IMR-90 (cell line): ENCODE measurements at regions not wholly inside any gene's neighbourhood (a gene's known extent, or its start where the extent isn't known, plus 50 kb on each side); places are given as distances from the start of the nearest gene placed in this dataset.

Experiments used
- ATAC-seq: fragments of 200-7000 bp; cut with Tn5 transposase; 2 replicates; pipeline ENCODE4 v1.9.1; 2020; ENCODE audit warnings: low read depth, mild to moderate bottlenecking, moderate library complexity
- BruUV-seq: library from RNA; stranded (reverse); fragments of 400-500 nt; replicated peaks from 2 replicates; lab custom pipeline; 2021; lab: Mats Ljungman, UMichigan
- CTCF ChIA-PET: fragments of 300-600 bp; formaldehyde crosslinking; extraction: SDS; loops from one replicate; lab custom pipeline; 2021; ENCODE audit warnings: antibody characterized with exemption; lab: Yijun Ruan, JAX
- POLR2A ChIA-PET: fragments of 300-600 bp; sonication (Branson Sonifier 250); formaldehyde crosslinking; loops from one replicate; lab custom pipeline; 2022; ENCODE audit warnings: antibody characterized with exemption; ENCODE audit not compliant: unreplicated experiment; lab: Charles Lee
- DNase-seq: peaks from one replicate; pipeline ENCODE4 v3.0.0; 2013
- H2AFZ ChIP-seq: replicated peaks from 2 replicates; pipeline ENCODE3; 2013; ENCODE audit warnings: low read length, mild to moderate bottlenecking; ENCODE audit not compliant: poor library complexity
- H2AK5ac ChIP-seq: 2 replicates; pipeline ENCODE4 v1.6.1; 2013; ENCODE audit warnings: low read depth, low read length, inconsistent platforms
- H2AK9ac ChIP-seq: replicated peaks from 2 replicates; pipeline ENCODE3; 2013; ENCODE audit warnings: mild to moderate bottlenecking, low read depth, low read length, moderate library complexity; ENCODE audit not compliant: poor library complexity
- H2BK120ac ChIP-seq: 2 replicates; pipeline ENCODE4 v1.6.1; 2013; ENCODE audit warnings: low read depth, low read length, inconsistent platforms
- H2BK15ac ChIP-seq: 3 replicates; pipeline ENCODE4 v1.6.1; 2013; ENCODE audit warnings: low read depth, low read length, inconsistent platforms
- H2BK20ac ChIP-seq: 2 replicates; pipeline ENCODE4 v1.6.1; 2013; ENCODE audit warnings: low read depth, mild to moderate bottlenecking, inconsistent platforms, low read length, moderate library complexity
- H2BK5ac ChIP-seq: 2 replicates; pipeline ENCODE4 v1.6.1; 2013; ENCODE audit warnings: mild to moderate bottlenecking, low read depth, low read length, inconsistent platforms; ENCODE audit not compliant: poor library complexity, severe bottlenecking
- H3K14ac ChIP-seq: replicated peaks from 2 replicates; pipeline ENCODE4 v1.6.1; 2013; ENCODE audit warnings: low read depth, low read length, inconsistent platforms
- H3K18ac ChIP-seq: 2 replicates; pipeline ENCODE4 v1.6.1; 2013; ENCODE audit warnings: low read depth, low read length, control low read depth
- H3K23ac ChIP-seq: 2 replicates; pipeline ENCODE4 v1.6.1; 2013; ENCODE audit warnings: low read depth, low read length, inconsistent platforms
- H3K27ac ChIP-seq: 2 replicates; pipeline ENCODE4 v1.5.1; 2013; ENCODE audit warnings: mild to moderate bottlenecking, control low read depth, low read length; ENCODE audit not compliant: insufficient read depth
- H3K27me3 ChIP-seq: 2 replicates; pipeline ENCODE4 v1.6.1; 2013; ENCODE audit warnings: low read length; ENCODE audit not compliant: control insufficient read depth, insufficient read depth
- H3K36me3 ChIP-seq: 2 replicates; pipeline ENCODE4 v1.6.1; 2013; ENCODE audit warnings: low read length, mixed read lengths; ENCODE audit not compliant: control insufficient read depth, insufficient read depth
- H3K4ac ChIP-seq: 2 replicates; pipeline ENCODE4 v1.6.1; 2013; ENCODE audit warnings: low read depth, low read length, inconsistent platforms
- H3K4me1 ChIP-seq: 2 replicates; pipeline ENCODE4 v1.6.1; 2013; ENCODE audit warnings: low read length, mixed read lengths; ENCODE audit not compliant: control insufficient read depth, insufficient read depth
- H3K4me2 ChIP-seq: 2 replicates; pipeline ENCODE4 v1.6.1; 2013; ENCODE audit warnings: low read depth, mild to moderate bottlenecking, control low read depth, low read length, moderate library complexity
- H3K4me3 ChIP-seq: 2 replicates; pipeline ENCODE4 v1.5.1; 2013; ENCODE audit warnings: low read depth, mild to moderate bottlenecking, control low read depth, low read length, moderate library complexity; ENCODE audit not compliant: insufficient read depth
- H3K56ac ChIP-seq: 2 replicates; pipeline ENCODE4 v1.6.1; 2013; ENCODE audit warnings: low read length, inconsistent platforms; ENCODE audit not compliant: insufficient read depth; ENCODE audit errors: extremely low read depth
- H3K79me1 ChIP-seq, 2 experiments: 2 replicates each; pipeline ENCODE4 v1.6.1; 2013; ENCODE audit warnings: low read length in 2 of 2, inconsistent platforms in 1 of 2, low read depth in 1 of 2
- H3K9ac ChIP-seq: 2 replicates; pipeline ENCODE4 v1.6.1; 2013; ENCODE audit warnings: low read depth, low read length, control low read depth
- H3K9me1 ChIP-seq: 2 replicates; pipeline ENCODE4 v1.6.1; 2013; ENCODE audit warnings: low read length, inconsistent platforms; ENCODE audit not compliant: insufficient read depth
- H3K9me3 ChIP-seq: 2 replicates; pipeline ENCODE4 v1.6.1; 2013; ENCODE audit warnings: low read length; ENCODE audit not compliant: control insufficient read depth, insufficient read depth
- H4K20me1 ChIP-seq: 2 replicates; pipeline ENCODE4 v1.6.1; 2013; ENCODE audit warnings: low read length, inconsistent platforms; ENCODE audit not compliant: insufficient read depth
- H4K5ac ChIP-seq: 2 replicates; pipeline ENCODE4 v1.6.1; 2013; ENCODE audit warnings: mild to moderate bottlenecking, low read depth, low read length, control low read depth
- H4K8ac ChIP-seq, 2 experiments: 2 replicates each; pipeline ENCODE4 v1.6.1; 2013; ENCODE audit warnings: low read depth in 2 of 2, low read length in 2 of 2, control low read depth in 1 of 2, inconsistent platforms in 1 of 2
- H4K91ac ChIP-seq: 2 replicates; pipeline ENCODE4 v1.6.1; 2013; ENCODE audit warnings: low read depth, low read length, inconsistent platforms; ENCODE audit not compliant: insufficient read depth
- CEBPB ChIP-seq: IDR thresholded peaks from 2 replicates; pipeline ENCODE4 v1.6.1; 2012; ENCODE audit warnings: low read depth, low read length, improper control_type of control experiment
- CHD1 ChIP-seq: IDR thresholded peaks from 2 replicates; pipeline ENCODE4 v1.6.1; 2012; ENCODE audit warnings: low read depth, low read length, improper control_type of control experiment
- FOS ChIP-seq: fragments of 150-350 bp; IDR thresholded peaks from 2 replicates; pipeline ENCODE4 v1.6.1; 2016; ENCODE audit warnings: low read depth, low read length
- MXI1 ChIP-seq: IDR thresholded peaks from 2 replicates; pipeline ENCODE4 v1.6.1; 2012; ENCODE audit warnings: low read depth, mild to moderate bottlenecking, low read length, moderate library complexity, borderline replicate concordance
- WGBS, 2 experiments: methylation state at CpG; one replicate each; pipeline versions ENCODE4 v1.1.5 to v1.1.7; 2013; ENCODE audit warnings: missing lambda C conversion rate in 2 of 2; ENCODE audit not compliant: insufficient read length in 1 of 2; ENCODE audit errors: extremely low coverage in 2 of 2; 5-methylcytosine and 5-hydroxymethylcytosine counted together
- dilution Hi-C: fragments of 300-500 bp; cut with HindIII; formaldehyde crosslinking; loops from one replicate; pipeline ENCODE4 v1.14.3; 2018; ENCODE audit warnings: low sequenced_read_pairs; ENCODE audit not compliant: unreplicated experiment
- in situ Hi-C: fragments of 300-500 bp; cut with MboI; formaldehyde crosslinking; loops from 3 replicates; pipeline ENCODE4 v1.14.3; 2019; ENCODE audit warnings: low sequenced_read_pairs, inconsistent platforms, mixed read lengths
- intact Hi-C: fragments of 100-400 bp; cut with micrococcal nuclease; formaldehyde crosslinking; loops from 2 replicates; pipeline ENCODE4 v1.10.0; 2022

- no peak overlapping the region for H3K9ac ChIP-seq
- H3K27ac ChIP-seq: no peak overlapping the region
- H3K36me3 ChIP-seq: no peaks in the 10 kb centered on the region
- BruUV-seq: no TSS peak
- no peak overlapping the region for H4K91ac ChIP-seq
- H2BK20ac ChIP-seq: no peak overlapping the region
- ChIA-PET CTCF (no interaction called here), POLR2A (no interaction called here)
- no peak overlapping the region for H3K4ac ChIP-seq
- no peak overlapping the region for H2AK5ac ChIP-seq
- no peaks in the 10 kb centered on the region for H4K20me1 ChIP-seq
- DNase-seq (no peak), ATAC-seq (no peak)
- H4K8ac ChIP-seq: no peak overlapping the region
- no peaks in the 10 kb centered on the region for H3K9me1 ChIP-seq
- no CpG with 5 or more reads among the region's 1 CpG for WGBS, 2 experiments
- H3K18ac ChIP-seq: no peak overlapping the region
- H2BK5ac ChIP-seq: no peak overlapping the region
- no peaks in the 10 kb centered on the region for H3K79me1 ChIP-seq
- no peaks in the 10 kb centered on the region for H3K4me1 ChIP-seq
- H2AFZ ChIP-seq: no peak overlapping the region
- TF ChIP-seq FOS (no peak), CHD1 (no peak), MXI1 (no peak), CEBPB (no peak)
- intact Hi-C loops (no loop called here), in situ Hi-C loops (no loop called here), dilution Hi-C loops (no loop called here)
- H3K4me2 ChIP-seq: no peak overlapping the region
- H2BK120ac ChIP-seq: no peak overlapping the region
- H3K23ac ChIP-seq: no peak overlapping the region
- no peak overlapping the region for H3K14ac ChIP-seq
- no peak overlapping the region for H3K4me3 ChIP-seq
- no peak overlapping the region for H4K5ac ChIP-seq
- no peak overlapping the region for H2BK15ac ChIP-seq
- no peak overlapping the region for H3K56ac ChIP-seq
- peaks cover 8% of the 10 kb centered on the region; the same call in 1 of the 2 replicates for H3K9me3 ChIP-seq
- no peaks in the 10 kb centered on the region for H3K27me3 ChIP-seq
- no peak overlapping the region for H2AK9ac ChIP-seq
Observed at GRCh38 chr2:79248776-79249175, 89.2 kb upstream of the REG3A start.
